Psoas muscle (tissue), 7 donors: ENCODE measurements at regions not wholly inside any gene's neighbourhood (a gene's known extent, or its start where the extent isn't known, plus 50 kb on each side); places are given as distances from the start of the nearest gene placed in this dataset.

ENCODE experiments used
- ATAC-seq, 4 donors: fragments of 200-7000 bp; cut with Tn5 transposase; one replicate each; pipeline ENCODE4 v1.9.1; 2020; ENCODE audit warnings: moderate library complexity in 3 of 4, mild to moderate bottlenecking in 2 of 4
- DNase-seq, 2 donors: peaks; one replicate each; pipeline ENCODE4 v3.0.0-alpha.2; 2020
- H3K27ac ChIP-seq: fragments of 200-600 bp; one replicate; pipeline ENCODE4 v1.8.0; 2022
- H3K27me3 ChIP-seq, 3 donors: fragments of 200-600 bp in 1 of 3; one replicate each; pipeline versions ENCODE4 v1.6.1 to v1.8.0; 2013 to 2022; ENCODE audit warnings: low read length in 2 of 3, mild to moderate bottlenecking in 2 of 3, moderate library complexity in 1 of 3; ENCODE audit not compliant: insufficient read depth in 3 of 3
- H3K36me3 ChIP-seq, 2 donors: fragments of 200-600 bp in 1 of 2; one replicate each; pipeline versions ENCODE4 v1.6.1 to v1.8.0; 2013 to 2022; ENCODE audit warnings: low read depth in 1 of 2, mild to moderate bottlenecking in 1 of 2, moderate library complexity in 1 of 2; ENCODE audit not compliant: insufficient read depth in 1 of 2
- H3K4me1 ChIP-seq: fragments of 200-600 bp; one replicate; pipeline ENCODE4 v1.8.0; 2022
- H3K4me3 ChIP-seq: fragments of 200-600 bp; one replicate; pipeline ENCODE4 v1.8.0; 2022; ENCODE audit warnings: mild to moderate bottlenecking
- H3K9me3 ChIP-seq: fragments of 200-600 bp; one replicate; pipeline ENCODE4 v1.8.0; 2022
- WGBS, 3 donors: extraction: QIAGEN DNeasy Blood & Tissue Kit; methylation state at CpG; one replicate each; pipeline versions ENCODE4 v1.1.6 to v1.1.7; 2013; 5-methylcytosine and 5-hydroxymethylcytosine counted together
- intact Hi-C, 2 donors: fragments of 100-400 bp; cut with DNase I; formaldehyde crosslinking; loops; one replicate each; pipeline versions ENCODE4 v1.11.0 to v1.14.2; 2022
- TF ChIP-seq, protein P1 (sequence below): fragments of 200-600 bp; IDR thresholded peaks from one replicate; pipeline ENCODE4 v1.8.0; 2022; ENCODE audit warnings: antibody characterized with exemption
- donor health status: healthy with polysubstance abuse.
- donor health status: DM: no; HTN: no; CAD: no; lungs with moderate emphysema.
- donor health status: Bipolar disorder and iron deficiency.
- donor health status: healthy.
- donor health status: DM: yes; HTN: yes; CAD: no.
- donor health status: DM: no; HTN: no; CAD: no.
- donor health status: DM: yes; HTN: yes; CAD: no.

DNA sequence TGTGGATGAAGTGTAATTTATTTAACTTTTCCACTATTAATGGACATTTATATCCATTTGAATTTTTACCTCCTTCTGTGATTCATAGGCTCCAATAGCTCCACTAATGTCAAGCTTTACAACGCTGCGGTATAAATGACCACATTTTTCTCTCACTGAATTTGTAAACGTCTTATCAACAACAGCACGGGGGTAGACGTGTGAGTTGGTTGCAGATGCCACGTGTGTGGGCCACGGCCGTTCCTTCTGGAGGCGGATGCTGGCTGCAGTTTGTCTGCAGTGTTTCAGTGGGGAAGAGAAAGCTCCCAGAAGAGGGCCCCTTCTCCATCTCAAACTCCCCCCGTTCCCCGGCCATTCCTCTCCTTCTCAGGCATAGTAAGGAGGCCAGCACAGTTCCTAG is 68.2 kb upstream of the XYLT1 start:
- Histone ChIP-seq H3K27ac (no peak overlapping the region), H3K27me3 (peaks cover 0 to 2% (median 0%) of the 10 kb centered on the region in 3 donors), H3K36me3 (no peaks in the 10 kb centered on the region), H3K4me1 (no peaks in the 10 kb centered on the region), H3K4me3 (no peak overlapping the region), H3K9me3 (no peaks in the 10 kb centered on the region)
- DNase-seq (no peak), ATAC-seq (no peak)
- TF ChIP-seq, protein P1, sequence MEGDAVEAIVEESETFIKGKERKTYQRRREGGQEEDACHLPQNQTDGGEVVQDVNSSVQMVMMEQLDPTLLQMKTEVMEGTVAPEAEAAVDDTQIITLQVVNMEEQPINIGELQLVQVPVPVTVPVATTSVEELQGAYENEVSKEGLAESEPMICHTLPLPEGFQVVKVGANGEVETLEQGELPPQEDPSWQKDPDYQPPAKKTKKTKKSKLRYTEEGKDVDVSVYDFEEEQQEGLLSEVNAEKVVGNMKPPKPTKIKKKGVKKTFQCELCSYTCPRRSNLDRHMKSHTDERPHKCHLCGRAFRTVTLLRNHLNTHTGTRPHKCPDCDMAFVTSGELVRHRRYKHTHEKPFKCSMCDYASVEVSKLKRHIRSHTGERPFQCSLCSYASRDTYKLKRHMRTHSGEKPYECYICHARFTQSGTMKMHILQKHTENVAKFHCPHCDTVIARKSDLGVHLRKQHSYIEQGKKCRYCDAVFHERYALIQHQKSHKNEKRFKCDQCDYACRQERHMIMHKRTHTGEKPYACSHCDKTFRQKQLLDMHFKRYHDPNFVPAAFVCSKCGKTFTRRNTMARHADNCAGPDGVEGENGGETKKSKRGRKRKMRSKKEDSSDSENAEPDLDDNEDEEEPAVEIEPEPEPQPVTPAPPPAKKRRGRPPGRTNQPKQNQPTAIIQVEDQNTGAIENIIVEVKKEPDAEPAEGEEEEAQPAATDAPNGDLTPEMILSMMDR, result no peak
- WGBS, 3 donors, result 64 to 70% (median 69%) methylated on average over 11 of the region's 11 CpGs
- intact Hi-C loops, result no loop called here

DNA sequence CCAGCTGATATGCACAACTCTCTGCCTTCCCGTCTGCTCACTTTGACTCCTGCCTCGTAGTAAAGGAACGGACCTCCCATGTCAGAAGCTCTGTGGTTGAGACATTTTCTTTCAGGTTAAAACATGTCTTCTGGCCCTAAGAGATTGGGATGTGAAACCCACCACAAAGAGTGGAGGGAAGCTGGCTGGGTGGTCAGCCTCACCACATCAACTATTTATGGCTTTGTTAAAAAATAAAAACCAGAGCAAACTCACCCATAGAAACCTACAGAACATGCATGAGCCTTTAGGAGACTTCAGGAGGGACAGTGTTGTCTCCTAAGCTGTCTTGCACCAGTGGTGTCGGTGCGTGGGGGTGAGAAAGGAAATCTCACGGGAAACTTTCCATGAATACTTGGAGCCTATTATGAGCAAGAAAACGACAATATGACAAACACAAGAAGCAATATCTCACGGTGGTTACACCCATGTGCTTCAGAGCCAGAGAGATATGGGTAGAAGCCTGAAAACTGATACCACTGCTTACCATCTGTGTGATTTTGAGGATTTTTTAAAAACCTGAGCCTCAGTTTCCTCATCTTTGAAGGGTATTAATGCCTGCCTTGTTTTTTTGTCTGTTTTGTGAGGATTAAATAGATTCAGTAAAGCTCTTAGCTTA is 61.7 kb upstream of the XYLT1 start:
- H3K9me3 ChIP-seq, result peaks cover 9% of the 10 kb centered on the region
- TF ChIP-seq, protein P1, result no peak
- H3K27ac ChIP-seq, result no peak overlapping the region
- no peaks in the 10 kb centered on the region for H3K4me1 ChIP-seq
- WGBS, 3 donors, result 72 to 75% (median 75%) methylated on average over 8 of the region's 8 CpGs
- intact Hi-C loops, result no loop called here
- no peak overlapping the region for H3K4me3 ChIP-seq
- H3K27me3 ChIP-seq, result peaks cover 0 to 2% (median 0%) of the 10 kb centered on the region in 3 donors
- ATAC-seq, result no peak
- no peak for DNase-seq
- H3K36me3 ChIP-seq, result no peaks in the 10 kb centered on the region

DNA sequence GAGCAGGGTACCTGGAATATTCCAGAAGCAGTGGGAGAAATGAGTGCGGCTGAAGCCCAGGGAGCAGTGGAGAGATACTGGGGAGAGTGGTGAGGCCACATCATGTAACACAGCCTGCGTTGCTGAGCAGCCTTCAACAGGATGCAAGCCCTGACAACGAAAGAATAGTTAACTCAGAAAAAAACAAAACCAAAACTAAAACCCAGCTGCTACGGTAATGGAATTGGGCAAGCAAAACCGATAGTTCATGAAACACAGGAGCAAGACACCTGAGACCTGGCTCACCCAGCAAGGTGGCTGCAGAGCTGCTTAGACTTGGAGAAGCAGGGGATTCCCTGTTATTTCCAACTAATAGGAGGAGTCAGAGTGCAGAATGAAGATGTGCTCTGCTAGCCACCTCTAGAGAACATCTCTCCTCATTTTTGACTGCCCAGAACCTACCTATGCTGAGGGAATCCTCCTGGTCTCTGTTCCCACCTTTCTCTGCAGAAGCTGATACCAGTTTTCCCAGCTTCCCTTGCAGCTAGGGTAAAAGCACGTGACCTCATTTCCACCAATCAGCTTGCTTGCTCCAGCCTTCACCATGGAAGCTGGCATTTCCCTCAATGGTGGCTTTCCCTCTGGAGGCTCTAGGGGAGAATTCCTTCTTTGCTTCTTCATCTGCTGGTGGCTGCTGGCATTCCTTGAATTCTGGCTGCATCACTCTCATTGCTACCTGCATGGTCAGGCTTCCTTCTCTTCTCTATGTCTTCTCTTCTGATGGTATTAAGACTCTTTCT is 59.4 kb upstream of the XYLT1 start:
- peaks cover 9% of the 10 kb centered on the region for H3K9me3 ChIP-seq
- DNase-seq, result no peak
- intact Hi-C loops, result no loop called here
- H3K36me3 ChIP-seq, result no peaks in the 10 kb centered on the region
- H3K27me3 ChIP-seq, result peaks cover 0 to 2% (median 0%) of the 10 kb centered on the region in 3 donors
- H3K27ac ChIP-seq, result no peak overlapping the region
- WGBS, 3 donors, result 69 to 72% (median 70%) methylated on average over 6 of the region's 6 CpGs
- TF ChIP-seq, protein P1, result no peak
- ATAC-seq, result no peak
- no peak overlapping the region for H3K4me3 ChIP-seq
- H3K4me1 ChIP-seq, result no peaks in the 10 kb centered on the region

DNA sequence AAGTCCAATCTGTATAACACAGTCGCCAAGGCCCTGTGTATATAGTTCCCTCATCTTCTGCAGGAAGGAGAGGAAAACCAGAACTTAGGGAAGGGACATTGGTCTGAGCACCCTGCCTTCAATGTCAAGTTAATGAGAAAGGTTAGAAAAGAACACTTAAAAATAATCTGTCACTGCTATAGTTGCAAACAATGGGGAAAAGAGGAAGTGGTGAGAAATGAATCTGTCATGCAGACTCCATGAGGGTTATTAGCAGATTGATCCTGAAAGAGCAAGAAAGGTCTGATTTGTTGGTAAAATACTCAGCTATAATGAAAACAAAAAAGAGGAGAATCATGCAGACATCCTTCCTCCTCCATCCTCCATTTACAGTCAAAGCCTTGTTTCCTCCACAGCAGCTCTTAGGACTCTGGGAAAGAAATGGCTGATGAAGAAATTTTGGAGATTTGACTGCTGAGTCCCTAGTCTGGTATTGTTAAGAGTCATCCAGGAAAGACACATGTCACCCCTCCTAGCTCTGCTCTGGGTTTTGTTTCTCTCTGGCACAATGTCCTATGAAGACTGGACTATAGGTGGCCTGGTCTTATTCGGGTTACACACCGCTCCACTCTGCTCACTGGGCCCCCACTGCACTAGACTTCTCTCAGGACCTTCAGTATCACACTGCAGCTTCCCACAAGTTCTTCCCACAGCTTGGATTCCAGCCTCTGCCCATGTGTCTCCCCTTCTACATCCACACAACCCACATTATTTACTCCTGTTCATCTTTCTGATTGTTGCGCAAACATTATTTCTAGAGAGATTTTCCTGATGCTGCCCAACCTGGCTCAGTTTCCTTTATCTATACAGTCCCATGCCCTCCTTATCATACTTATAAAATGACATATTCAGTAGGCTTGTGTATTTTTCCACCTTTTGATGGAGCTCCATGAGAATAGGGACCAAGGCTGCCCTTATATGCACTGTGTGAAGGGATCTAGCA is 56.5 kb upstream of the XYLT1 start:
- 92 to 95% (median 94%) methylated on average over 4 of the region's 4 CpGs for WGBS, 3 donors
- DNase-seq, result no peak
- no peaks in the 10 kb centered on the region for H3K36me3 ChIP-seq
- peaks cover 0 to 2% (median 0%) of the 10 kb centered on the region in 3 donors for H3K27me3 ChIP-seq
- H3K9me3 ChIP-seq, result peaks cover 9% of the 10 kb centered on the region
- TF ChIP-seq, protein P1, result no peak
- no peaks in the 10 kb centered on the region for H3K4me1 ChIP-seq
- ATAC-seq, result no peak
- intact Hi-C loops, result no loop called here
- H3K4me3 ChIP-seq, result no peak overlapping the region
- no peak overlapping the region for H3K27ac ChIP-seq
